ENCODE measurements at regions not wholly inside any gene's neighbourhood (a gene's known extent, or its start where the extent isn't known, plus 50 kb on each side); places are given as distances from the start of the nearest gene placed in this dataset.

- no peak for TF ChIP-seq CTCF (IDR thresholded peaks at IDR 0.05 in 4 of 5, conservative IDR thresholded peaks at IDR 0.05 in 1 of 5)
- no peak for TF ChIP-seq POLR2A (IDR thresholded peaks at IDR 0.05)
Observed at GRCh38 chr12:107148107-107148506, 54.8 kb upstream of the CRY1 start.

All from gastrocnemius medialis (tissue), 4 donors.